ENCODE measurements at regions not wholly inside any gene's neighbourhood (a gene's known extent, or its start where the extent isn't known, plus 50 kb on each side); places are given as distances from the start of the nearest gene placed in this dataset.

- TF ChIP-seq CTCF (IDR thresholded peaks at IDR 0.05; ENCODE audit: insufficient read depth, low read length, poor library complexity, severe bottlenecking) (no peak), EZH2phosphoT487 (conservative IDR thresholded peaks at IDR 0.05; ENCODE audit: low read length) (no peak)
Measured at GRCh38 chr6:14453712-14454472, 336.3 kb downstream of the CD83 start.
